DMS53 treated with DMSO at 0.1 percent for 48 hours (cell line): ENCODE measurements at regions not wholly inside any gene's neighbourhood (a gene's known extent, or its start where the extent isn't known, plus 50 kb on each side); places are given as distances from the start of the nearest gene placed in this dataset.
"Not testable (repeated sequence)": the region's sequence is repeated elsewhere in the genome, so short reads cannot be mapped to it uniquely, and the experiment has no call there.

Experiments used
- DNase-seq: peaks from one replicate; lab custom pipeline; 2025; ENCODE audit not compliant: unreplicated experiment; lab: John Stamatoyannopoulos, UW

- DNase-seq: peak; percentile 14
These were observed 991.3 kb downstream of the RAB28 start for GRCh38 chr4:12492730-12493393.

GRCh38 chr4:12488672-12489071 is 995.5 kb downstream of the RAB28 start:
- peak; percentile 74 for DNase-seq

GRCh38 chr4:12487000-12487399 is 997.1 kb downstream of the RAB28 start:
- DNase-seq: no peak

GRCh38 chr4:12472087-12472486 is 1012.1 kb downstream of the RAB28 start:
- no peak for DNase-seq

- no peak for DNase-seq
These were observed 1012.9 kb downstream of the RAB28 start for GRCh38 chr4:12471193-12471592.

GRCh38 chr4:12461576-12461975 is 1022.6 kb downstream of the RAB28 start:
- DNase-seq: peak; percentile 72

GRCh38 chr4:12459126-12459525 is 1025.0 kb downstream of the RAB28 start:
- no peak for DNase-seq

- peak; percentile 35 for DNase-seq
These were observed 1025.5 kb downstream of the RAB28 start for GRCh38 chr4:12458621-12459020.

- no peak for DNase-seq
These were observed 1023.6 kb upstream of the HS3ST1 start for GRCh38 chr4:12452291-12452690.

GRCh38 chr4:12447451-12447850 is 1018.8 kb upstream of the HS3ST1 start:
- DNase-seq: no peak

GRCh38 chr4:12446657-12447185 is 1018.0 kb upstream of the HS3ST1 start:
- DNase-seq: no peak

- no peak for DNase-seq
These were observed 1017.6 kb upstream of the HS3ST1 start for GRCh38 chr4:12446256-12446655.

GRCh38 chr4:12445711-12446235 is 1017.1 kb upstream of the HS3ST1 start:
- DNase-seq: no peak

GRCh38 chr4:12439633-12440305 is 1011.1 kb upstream of the HS3ST1 start:
- no peak for DNase-seq

- not testable (repeated sequence) for DNase-seq
These were observed 1002.6 kb upstream of the HS3ST1 start for GRCh38 chr4:12431259-12431658.

GRCh38 chr4:12421364-12421763 is 992.7 kb upstream of the HS3ST1 start:
- peak; percentile 93 for DNase-seq

- DNase-seq: no peak
These were observed 988.1 kb upstream of the HS3ST1 start for GRCh38 chr4:12416755-12417154.

GRCh38 chr4:12414181-12414812 is 985.6 kb upstream of the HS3ST1 start:
- DNase-seq: no peak

- no peak for DNase-seq
These were observed 982.4 kb upstream of the HS3ST1 start for GRCh38 chr4:12411072-12411471.

GRCh38 chr4:12409507-12410190 is 981.0 kb upstream of the HS3ST1 start:
- peak; percentile 50 for DNase-seq

- no peak for DNase-seq
These were observed 979.7 kb upstream of the HS3ST1 start for GRCh38 chr4:12408364-12408763.
